SK-N-SH (cell line): ENCODE measurements at regions not wholly inside any gene's neighbourhood (a gene's known extent, or its start where the extent isn't known, plus 50 kb on each side); places are given as distances from the start of the nearest gene placed in this dataset.
"Not testable (repeated sequence)": the region's sequence is repeated elsewhere in the genome, so short reads cannot be mapped to it uniquely, and the experiment has no call there.

Experiments
- CTCF ChIA-PET: fragments of 300-600, 350-600 bp; formaldehyde crosslinking; extraction: SDS; loops from one replicate; lab custom pipeline; 2021; lab: Yijun Ruan, JAX
- POLR2A ChIA-PET: fragments of 350-600 bp; sonication (Branson Sonifier 250); formaldehyde crosslinking; extraction: SDS; loops from one replicate; lab custom pipeline; 2020; ENCODE audit warnings: antibody characterized with exemption, inconsistent platforms; lab: Yijun Ruan, JAX
- DNase-seq: peaks from one replicate; pipeline ENCODE4 v3.0.0; 2012
- H2AFZ ChIP-seq: fragments of 200-600 bp; sonication (generic); 2 replicates; pipeline ENCODE4 v1.8.1; 2016; ENCODE audit warnings: antibody characterized with exemption, mild to moderate bottlenecking, low read depth
- H3F3A ChIP-seq: fragments of 200-600 bp; sonication (generic); replicated peaks from 2 replicates; pipeline ENCODE3; 2016; ENCODE audit warnings: antibody characterized with exemption, mild to moderate bottlenecking; ENCODE audit not compliant: insufficient read depth
- H3K27ac ChIP-seq, 2 experiments: fragments of 200-500 bp in 1 of 2; fragments of 200-600 bp in 1 of 2; sonication (Bioruptor generic) in 1 of 2; sonication (generic), shearing (Covaris generic) in 1 of 2; 2 replicates each; pipeline versions ENCODE4 v1.5.1 to v1.6.1; 2014 to 2016; ENCODE audit warnings: low read depth in 2 of 2, inconsistent platforms in 1 of 2, low read length in 1 of 2, mild to moderate bottlenecking in 1 of 2, mixed read lengths in 1 of 2
- H3K27me3 ChIP-seq: fragments of 200-600 bp; sonication (generic), shearing (Covaris generic); 2 replicates; pipeline ENCODE4 v1.6.1; 2016; ENCODE audit warnings: mixed run types; ENCODE audit not compliant: insufficient read depth
- H3K36me3 ChIP-seq, 2 experiments: fragments of 200-500 bp in 1 of 2; fragments of 200-600 bp in 1 of 2; sonication (Bioruptor generic) in 1 of 2; sonication (generic) in 1 of 2; replicated peaks in 1 of 2; 2 replicates each; pipeline versions ENCODE3 to v1.5.1; 2014 to 2016; ENCODE audit warnings: low read length in 1 of 2, mild to moderate bottlenecking in 1 of 2; ENCODE audit not compliant: insufficient read depth in 2 of 2, control insufficient read depth in 1 of 2
- H3K4me1 ChIP-seq, 2 experiments: fragments of 200-500 bp in 1 of 2; fragments of 200-600 bp in 1 of 2; sonication (Bioruptor generic) in 1 of 2; sonication (generic), shearing (Covaris generic) in 1 of 2; 2 replicates each; pipeline versions ENCODE4 v1.5.1 to v1.6.1; 2014 to 2016; ENCODE audit warnings: low read depth in 1 of 2, low read length in 1 of 2, mixed run types in 1 of 2; ENCODE audit not compliant: insufficient read depth in 2 of 2, control insufficient read depth in 1 of 2
- H3K4me2 ChIP-seq: fragments of 200-600 bp; sonication (generic), shearing (Covaris generic); 2 replicates; pipeline ENCODE4 v1.6.1; 2017; ENCODE audit warnings: mixed run types
- H3K4me3 ChIP-seq, 2 experiments: fragments of 200-500 bp in 1 of 2; fragments of 200-600 bp in 1 of 2; sonication (Bioruptor generic) in 1 of 2; sonication (generic), shearing (Covaris generic) in 1 of 2; 2 replicates each; pipeline versions ENCODE4 v1.5.1 to v1.8.1; 2014 to 2016; ENCODE audit warnings: low read depth in 2 of 2, inconsistent platforms in 1 of 2, low read length in 1 of 2, mild to moderate bottlenecking in 1 of 2, mixed read lengths in 1 of 2, moderate library complexity in 1 of 2
- H3K79me2 ChIP-seq: fragments of 200-600 bp; sonication (generic); 2 replicates; pipeline ENCODE4 v1.8.1; 2017; ENCODE audit warnings: mild to moderate bottlenecking; ENCODE audit not compliant: insufficient read depth
- H3K9ac ChIP-seq: fragments of 200-600 bp; sonication (generic); 2 replicates; pipeline ENCODE4 v1.6.1; 2017; ENCODE audit warnings: mixed run types
- H3K9me2 ChIP-seq: fragments of 200-600 bp; sonication (generic); 2 replicates; pipeline ENCODE4 v1.6.1; 2017; ENCODE audit warnings: mixed run types
- H3K9me3 ChIP-seq: fragments of 200-600 bp; sonication (generic); 2 replicates; pipeline ENCODE4 v1.6.1; 2017; ENCODE audit warnings: mixed run types, mild to moderate bottlenecking, moderate library complexity
- H4K20me1 ChIP-seq: fragments of 200-600 bp; sonication (generic); 2 replicates; pipeline ENCODE4 v1.6.1; 2017; ENCODE audit warnings: mild to moderate bottlenecking, mixed run types; ENCODE audit not compliant: insufficient read depth
- GATA2 ChIP-seq: sonication (generic); formaldehyde crosslinking; IDR thresholded peaks from 2 replicates; pipeline ENCODE4 v1.5.0; 2020; ENCODE audit warnings: mild to moderate bottlenecking, missing genetic modification reagents
- RCOR1 ChIP-seq: fragments of 150-350 bp; IDR thresholded peaks from 2 replicates; pipeline ENCODE4 v1.6.1; 2017; ENCODE audit warnings: antibody characterized with exemption, low read length
- SMC3 ChIP-seq: IDR thresholded peaks from 2 replicates; pipeline ENCODE4 v1.6.1; 2012; ENCODE audit warnings: low read depth, low read length, improper control_type of control experiment
- WGBS: methylation state at CpG from one replicate; pipeline ENCODE4 v1.1.6; 2017; ENCODE audit warnings: low lambda C conversion rate; 5-methylcytosine and 5-hydroxymethylcytosine counted together
- TF ChIP-seq, protein P1 (sequence below): IDR thresholded peaks from 2 replicates; pipeline ENCODE4 v1.4.0; 2012; ENCODE audit warnings: low read depth, borderline replicate concordance
- TF ChIP-seq, protein P2 (sequence below): fragments of 150-350 bp; IDR thresholded peaks from 2 replicates; pipeline ENCODE4 v1.6.1; 2016; ENCODE audit warnings: mild to moderate bottlenecking, low read depth, low read length

DNA sequence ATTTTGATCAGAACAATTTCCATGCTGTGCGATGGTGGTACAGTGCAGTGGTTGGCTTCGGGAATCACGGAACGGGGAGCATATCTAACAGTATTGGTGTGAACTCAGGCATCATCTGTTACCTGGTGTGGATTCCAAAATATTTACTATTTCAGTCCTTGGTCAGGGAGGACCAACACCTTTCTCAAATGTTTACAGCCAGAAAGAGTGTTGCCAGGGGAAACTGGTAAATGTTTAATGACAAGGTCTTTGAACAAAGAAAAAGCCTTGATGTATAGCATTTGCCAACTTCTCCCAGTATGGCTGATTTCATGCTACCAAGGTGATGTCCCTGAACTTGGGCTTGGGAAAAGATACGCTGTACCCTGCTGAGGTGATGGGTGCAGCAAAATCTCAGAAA lies 145.6 kb upstream of the POC5 start:
- no peaks in the 10 kb centered on the region for H3F3A ChIP-seq
- H3K9me3 ChIP-seq: no peaks in the 10 kb centered on the region
- peaks cover 0 to 6% of the 10 kb centered on the region in 2 experiments; a peak in 2 of 4 replicates for H3K4me1 ChIP-seq
- H3K4me3 ChIP-seq: no peak overlapping the region
- no peak overlapping the region for H3K27ac ChIP-seq
- no peaks in the 10 kb centered on the region for H3K79me2 ChIP-seq
- H3K27me3 ChIP-seq: no peaks in the 10 kb centered on the region
- 35% methylated on average over 5 of the region's 5 CpGs for WGBS
- TF ChIP-seq SMC3: no peak
- TF ChIP-seq, protein P1, sequence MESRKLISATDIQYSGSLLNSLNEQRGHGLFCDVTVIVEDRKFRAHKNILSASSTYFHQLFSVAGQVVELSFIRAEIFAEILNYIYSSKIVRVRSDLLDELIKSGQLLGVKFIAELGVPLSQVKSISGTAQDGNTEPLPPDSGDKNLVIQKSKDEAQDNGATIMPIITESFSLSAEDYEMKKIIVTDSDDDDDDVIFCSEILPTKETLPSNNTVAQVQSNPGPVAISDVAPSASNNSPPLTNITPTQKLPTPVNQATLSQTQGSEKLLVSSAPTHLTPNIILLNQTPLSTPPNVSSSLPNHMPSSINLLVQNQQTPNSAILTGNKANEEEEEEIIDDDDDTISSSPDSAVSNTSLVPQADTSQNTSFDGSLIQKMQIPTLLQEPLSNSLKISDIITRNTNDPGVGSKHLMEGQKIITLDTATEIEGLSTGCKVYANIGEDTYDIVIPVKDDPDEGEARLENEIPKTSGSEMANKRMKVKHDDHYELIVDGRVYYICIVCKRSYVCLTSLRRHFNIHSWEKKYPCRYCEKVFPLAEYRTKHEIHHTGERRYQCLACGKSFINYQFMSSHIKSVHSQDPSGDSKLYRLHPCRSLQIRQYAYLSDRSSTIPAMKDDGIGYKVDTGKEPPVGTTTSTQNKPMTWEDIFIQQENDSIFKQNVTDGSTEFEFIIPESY: no peak
- no peak overlapping the region for H3K9ac ChIP-seq
- H3K36me3 ChIP-seq: no peaks in the 10 kb centered on the region
- DNase-seq: no peak
- ChIA-PET CTCF (no interaction called here), POLR2A (no interaction called here)
- H3K9me2 ChIP-seq: no peaks in the 10 kb centered on the region
- H3K4me2 ChIP-seq: no peak overlapping the region
- H4K20me1 ChIP-seq: no peaks in the 10 kb centered on the region
- no peak overlapping the region for H2AFZ ChIP-seq

DNA sequence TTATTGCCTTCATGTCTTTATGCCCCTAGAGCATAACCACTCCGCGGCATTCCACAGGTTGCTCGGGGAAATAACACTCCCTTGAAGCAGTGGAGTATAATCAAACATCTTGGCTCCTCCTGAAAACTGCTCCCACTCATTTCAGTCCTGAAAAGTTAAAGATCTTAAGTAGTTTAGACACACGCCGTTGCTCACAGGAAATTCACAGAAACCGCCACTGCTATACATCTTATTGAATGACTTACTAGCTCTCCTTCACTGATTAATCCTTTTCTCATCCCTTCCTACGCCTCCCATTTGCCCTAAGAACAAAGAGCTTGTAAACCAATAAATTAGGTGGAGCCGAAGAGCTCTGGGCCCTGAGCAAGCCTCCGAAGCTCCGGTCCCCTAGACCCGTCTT lies 142.4 kb upstream of the POC5 start:
- H3K9ac ChIP-seq, H4K20me1 ChIP-seq, DNase-seq, H3K4me2 ChIP-seq, H3K27me3 ChIP-seq, H3K4me1 ChIP-seq, H2AFZ ChIP-seq, POLR2A ChIA-PET, H3K79me2 ChIP-seq, H3K4me3 ChIP-seq, H3F3A ChIP-seq, CTCF ChIA-PET, H3K9me3 ChIP-seq, H3K9me2 ChIP-seq, H3K36me3 ChIP-seq, H3K27ac ChIP-seq: not testable (repeated sequence)
- WGBS: 56% methylated on average over 11 of the region's 11 CpGs

DNA sequence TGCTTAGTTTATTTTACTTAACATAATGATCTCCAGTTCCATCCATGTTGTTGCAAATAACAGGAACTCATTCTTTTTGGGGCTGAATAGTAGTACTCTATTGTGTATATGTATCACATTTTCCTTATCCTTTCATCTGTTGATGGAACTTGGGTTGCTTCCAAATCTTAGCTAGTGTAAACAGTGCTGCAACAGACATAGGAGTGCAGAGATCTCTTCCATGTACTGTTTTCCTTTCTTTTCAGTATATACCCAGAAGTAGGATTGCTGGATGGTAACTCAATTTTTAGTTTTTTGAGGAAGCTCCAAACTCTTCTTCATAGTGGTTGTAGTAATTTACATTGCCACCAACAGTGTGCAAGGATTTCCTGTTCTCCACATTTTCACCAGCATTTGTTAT lies 138.8 kb upstream of the POC5 start:
- Histone ChIP-seq H3K9me2 (no peaks in the 10 kb centered on the region), H3F3A (no peaks in the 10 kb centered on the region), H3K27me3 (no peaks in the 10 kb centered on the region), H3K4me2 (no peak overlapping the region), H3K4me3 (no peak overlapping the region), H3K79me2 (no peaks in the 10 kb centered on the region), H3K9ac (no peak overlapping the region), H3K36me3 (no peaks in the 10 kb centered on the region), H4K20me1 (no peaks in the 10 kb centered on the region), H3K4me1 (no peaks in the 10 kb centered on the region; a peak in 1 of 4 replicates), H3K27ac (no peak overlapping the region), H3K9me3 (no peaks in the 10 kb centered on the region), H2AFZ (no peak overlapping the region)
- POLR2A ChIA-PET: no interaction called here
- no peak for DNase-seq
- TF ChIP-seq GATA2 (CRISPR knock-in tag) (peak; percentile 25; the same call in 1 of the 2 replicates), RCOR1 (no peak)
- CTCF ChIA-PET: interaction anchor here (0.9 to 1.1 kb wide), 2 partner anchors 10 to 30 kb away, joined by 3 to 4 read pairs; no protein-coding TSS in a partner anchor

DNA sequence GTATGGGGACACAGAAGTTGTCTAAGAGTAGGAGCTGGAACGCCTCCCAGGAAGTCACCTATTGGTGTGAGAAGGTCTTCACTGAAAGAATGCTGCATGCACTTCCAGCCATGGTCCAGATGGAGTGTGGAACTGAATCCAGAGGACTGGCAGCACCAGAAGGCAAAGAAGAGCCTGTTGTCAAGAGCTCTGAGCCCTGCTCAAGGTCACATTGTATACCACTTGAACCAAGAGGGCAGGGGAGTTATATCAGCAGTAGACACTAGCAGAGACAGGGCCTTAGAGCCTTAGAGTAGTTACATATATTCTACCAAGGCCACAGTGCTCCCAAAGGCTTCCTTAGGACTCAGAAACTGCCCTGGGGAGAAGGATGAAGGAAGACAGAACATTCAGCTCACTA lies 130.8 kb upstream of the POC5 start:
- Histone ChIP-seq H3K4me2 (no peak overlapping the region), H3K9me3 (no peaks in the 10 kb centered on the region), H3K27ac (no peak overlapping the region), H3K9me2 (no peaks in the 10 kb centered on the region), H3K4me1 (no peaks in the 10 kb centered on the region), H2AFZ (no peak overlapping the region), H3F3A (no peaks in the 10 kb centered on the region), H4K20me1 (no peaks in the 10 kb centered on the region), H3K79me2 (no peaks in the 10 kb centered on the region), H3K36me3 (no peaks in the 10 kb centered on the region), H3K9ac (no peak overlapping the region), H3K27me3 (no peaks in the 10 kb centered on the region), H3K4me3 (no peak overlapping the region)
- no peak for TF ChIP-seq GATA2 (CRISPR knock-in tag)
- TF ChIP-seq, protein P2, sequence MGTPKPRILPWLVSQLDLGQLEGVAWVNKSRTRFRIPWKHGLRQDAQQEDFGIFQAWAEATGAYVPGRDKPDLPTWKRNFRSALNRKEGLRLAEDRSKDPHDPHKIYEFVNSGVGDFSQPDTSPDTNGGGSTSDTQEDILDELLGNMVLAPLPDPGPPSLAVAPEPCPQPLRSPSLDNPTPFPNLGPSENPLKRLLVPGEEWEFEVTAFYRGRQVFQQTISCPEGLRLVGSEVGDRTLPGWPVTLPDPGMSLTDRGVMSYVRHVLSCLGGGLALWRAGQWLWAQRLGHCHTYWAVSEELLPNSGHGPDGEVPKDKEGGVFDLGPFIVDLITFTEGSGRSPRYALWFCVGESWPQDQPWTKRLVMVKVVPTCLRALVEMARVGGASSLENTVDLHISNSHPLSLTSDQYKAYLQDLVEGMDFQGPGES: no peak
- POLR2A ChIA-PET: no interaction called here
- 0% methylated on average over 1 of the region's 1 CpG for WGBS
- CTCF ChIA-PET: no interaction called here
- no peak for DNase-seq
